ENCODE measurements at regions not wholly inside any gene's neighbourhood (a gene's known extent, or its start where the extent isn't known, plus 50 kb on each side); places are given as distances from the start of the nearest gene placed in this dataset.

DNA sequence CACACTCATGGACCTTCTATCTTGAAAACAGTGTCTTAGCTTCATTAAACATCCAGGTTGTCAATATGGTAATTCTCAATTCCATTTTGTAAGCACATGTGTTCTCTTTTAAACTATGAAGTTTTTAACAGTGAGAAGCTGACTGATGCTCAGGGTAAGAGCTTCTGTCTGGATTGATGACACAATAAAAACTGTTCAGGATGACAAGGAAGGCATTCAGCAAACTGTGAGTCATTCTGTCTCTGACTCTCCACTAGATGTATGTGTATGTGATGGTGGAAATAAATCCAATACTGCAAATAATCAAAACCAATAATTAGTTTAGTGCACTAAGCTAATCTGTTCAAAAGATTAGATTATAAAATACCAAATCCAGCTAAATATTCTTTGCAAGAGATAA lies 115.3 kb upstream of the ARX start:
- no peak overlapping the region for H3K4me3 ChIP-seq
- peaks cover 0 to 2% (median 0%) of the 10 kb centered on the region in 4 donors for H3K9me3 ChIP-seq (ENCODE audit: control insufficient read depth in 4 of 4, insufficient read depth in 3 of 4, low read length in 3 of 4)
- H3K27ac ChIP-seq (ENCODE audit: low read depth in 1 of 2, low read length in 1 of 2), result no peak overlapping the region
- peaks cover 0 to 3% (median 1%) of the 10 kb centered on the region in 3 donors for H3K27me3 ChIP-seq (ENCODE audit: control insufficient read depth in 3 of 3, insufficient read depth in 3 of 3, low read length in 2 of 3)
- DNase-seq (no peak), ATAC-seq (ENCODE audit: insufficient read depth, low FRiP score) (no peak)
- no peaks in the 10 kb centered on the region for H3K4me1 ChIP-seq (ENCODE audit: control insufficient read depth in 5 of 5, insufficient read depth in 5 of 5, low read length in 5 of 5)
- no peaks in the 10 kb centered on the region for H3K36me3 ChIP-seq (ENCODE audit: control insufficient read depth in 4 of 4, insufficient read depth in 4 of 4, low read length in 4 of 4)
- H3K9ac ChIP-seq (ENCODE audit: insufficient read depth in 1 of 2, low read length in 2 of 2), result no peak overlapping the region
- TF ChIP-seq, protein P1, sequence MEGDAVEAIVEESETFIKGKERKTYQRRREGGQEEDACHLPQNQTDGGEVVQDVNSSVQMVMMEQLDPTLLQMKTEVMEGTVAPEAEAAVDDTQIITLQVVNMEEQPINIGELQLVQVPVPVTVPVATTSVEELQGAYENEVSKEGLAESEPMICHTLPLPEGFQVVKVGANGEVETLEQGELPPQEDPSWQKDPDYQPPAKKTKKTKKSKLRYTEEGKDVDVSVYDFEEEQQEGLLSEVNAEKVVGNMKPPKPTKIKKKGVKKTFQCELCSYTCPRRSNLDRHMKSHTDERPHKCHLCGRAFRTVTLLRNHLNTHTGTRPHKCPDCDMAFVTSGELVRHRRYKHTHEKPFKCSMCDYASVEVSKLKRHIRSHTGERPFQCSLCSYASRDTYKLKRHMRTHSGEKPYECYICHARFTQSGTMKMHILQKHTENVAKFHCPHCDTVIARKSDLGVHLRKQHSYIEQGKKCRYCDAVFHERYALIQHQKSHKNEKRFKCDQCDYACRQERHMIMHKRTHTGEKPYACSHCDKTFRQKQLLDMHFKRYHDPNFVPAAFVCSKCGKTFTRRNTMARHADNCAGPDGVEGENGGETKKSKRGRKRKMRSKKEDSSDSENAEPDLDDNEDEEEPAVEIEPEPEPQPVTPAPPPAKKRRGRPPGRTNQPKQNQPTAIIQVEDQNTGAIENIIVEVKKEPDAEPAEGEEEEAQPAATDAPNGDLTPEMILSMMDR (IDR thresholded peaks at IDR 0.05; ENCODE audit: control extremely low read depth, extremely low read depth), result no peak

GRCh38 chrX:25130619-25131018 lies 114.9 kb upstream of the ARX start:
- no peaks in the 10 kb centered on the region for H3K36me3 ChIP-seq (ENCODE audit: control insufficient read depth in 4 of 4, insufficient read depth in 4 of 4, low read length in 4 of 4)
- peaks cover 0 to 3% (median 0%) of the 10 kb centered on the region in 3 donors for H3K27me3 ChIP-seq (ENCODE audit: control insufficient read depth in 3 of 3, insufficient read depth in 3 of 3, low read length in 2 of 3)
- no peaks in the 10 kb centered on the region for H3K4me1 ChIP-seq (ENCODE audit: control insufficient read depth in 5 of 5, insufficient read depth in 5 of 5, low read length in 5 of 5)
- ATAC-seq (ENCODE audit: insufficient read depth, low FRiP score) (no peak), DNase-seq (no peak)
- no peak overlapping the region for H3K4me3 ChIP-seq
- H3K27ac ChIP-seq (ENCODE audit: low read depth in 1 of 2, low read length in 1 of 2), result no peak overlapping the region
- peaks cover 0 to 2% (median 0%) of the 10 kb centered on the region in 4 donors for H3K9me3 ChIP-seq (ENCODE audit: control insufficient read depth in 4 of 4, insufficient read depth in 3 of 4, low read length in 3 of 4)
- TF ChIP-seq, protein P1 (IDR thresholded peaks at IDR 0.05; ENCODE audit: control extremely low read depth, extremely low read depth), result no peak
- 75 to 88% methylated on average over 4 of the region's 4 CpGs for WGBS, 2 donors
- H3K9ac ChIP-seq (ENCODE audit: insufficient read depth in 1 of 2, low read length in 2 of 2), result no peak overlapping the region

DNA sequence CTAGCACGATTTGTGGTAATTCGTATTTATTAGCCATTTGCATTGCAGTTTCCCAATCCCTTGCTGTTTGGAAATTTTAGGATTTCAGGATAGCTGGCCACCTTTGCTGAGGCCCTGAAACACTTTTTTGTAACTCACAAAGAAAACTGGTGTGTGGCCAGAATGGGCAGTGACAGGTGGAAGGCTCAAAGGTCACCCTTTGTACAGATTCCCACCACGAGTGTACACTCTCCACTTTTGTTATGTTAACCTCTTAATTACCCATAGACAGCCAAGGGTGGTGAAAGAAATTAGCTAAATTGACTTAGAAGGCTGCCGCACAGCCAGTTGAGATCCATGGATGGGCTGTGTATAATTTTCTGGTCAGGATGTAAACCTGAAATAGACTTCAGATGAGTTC lies 109.7 kb upstream of the ARX start:
- no peaks in the 10 kb centered on the region for H3K36me3 ChIP-seq (ENCODE audit: control insufficient read depth in 4 of 4, insufficient read depth in 4 of 4, low read length in 4 of 4)
- peaks cover 0 to 6% (median 0%) of the 10 kb centered on the region in 4 donors for H3K9me3 ChIP-seq (ENCODE audit: control insufficient read depth in 4 of 4, insufficient read depth in 3 of 4, low read length in 3 of 4)
- 71 to 82% methylated on average over 4 of the region's 4 CpGs for WGBS, 2 donors
- no peaks in the 10 kb centered on the region for H3K4me1 ChIP-seq (ENCODE audit: control insufficient read depth in 5 of 5, insufficient read depth in 5 of 5, low read length in 5 of 5)
- no peak overlapping the region for H3K4me3 ChIP-seq
- DNase-seq (no peak), ATAC-seq (ENCODE audit: insufficient read depth, low FRiP score) (no peak)
- peaks cover 0 to 4% (median 0%) of the 10 kb centered on the region in 3 donors for H3K27me3 ChIP-seq (ENCODE audit: control insufficient read depth in 3 of 3, insufficient read depth in 3 of 3, low read length in 2 of 3)
- TF ChIP-seq, protein P1 (IDR thresholded peaks at IDR 0.05; ENCODE audit: control extremely low read depth, extremely low read depth), result no peak
- no peak overlapping the region for H3K9ac ChIP-seq (ENCODE audit: insufficient read depth in 1 of 2, low read length in 2 of 2)
- H3K27ac ChIP-seq (ENCODE audit: low read depth in 1 of 2, low read length in 1 of 2), result no peak overlapping the region

DNA sequence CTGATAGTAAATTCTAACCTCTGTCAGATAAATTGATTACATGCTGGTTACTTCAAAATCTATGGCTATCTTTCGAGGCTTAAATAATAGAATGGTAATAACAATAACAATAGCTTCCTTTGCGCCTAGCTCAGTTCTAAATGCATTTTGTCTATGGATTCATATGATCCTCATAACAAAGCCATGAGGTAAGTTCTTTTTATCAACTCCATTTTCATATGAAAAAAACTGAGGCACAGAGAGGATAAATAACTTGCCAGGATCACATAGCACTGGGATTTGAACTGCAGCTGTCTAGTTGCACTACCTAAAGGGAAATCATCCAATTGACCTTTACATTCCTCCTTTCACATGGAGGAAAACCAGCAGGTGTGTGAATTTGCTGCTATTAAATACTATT lies 108.6 kb upstream of the ARX start:
- Histone ChIP-seq H3K4me1 (ENCODE audit: control insufficient read depth in 5 of 5, insufficient read depth in 5 of 5, low read length in 5 of 5) (no peaks in the 10 kb centered on the region), H3K9me3 (ENCODE audit: control insufficient read depth in 4 of 4, insufficient read depth in 3 of 4, low read length in 3 of 4) (peaks cover 0 to 6% (median 0%) of the 10 kb centered on the region in 4 donors), H3K9ac (ENCODE audit: insufficient read depth in 1 of 2, low read length in 2 of 2) (no peak overlapping the region), H3K36me3 (ENCODE audit: control insufficient read depth in 4 of 4, insufficient read depth in 4 of 4, low read length in 4 of 4) (no peaks in the 10 kb centered on the region), H3K27me3 (ENCODE audit: control insufficient read depth in 3 of 3, insufficient read depth in 3 of 3, low read length in 2 of 3) (peaks cover 0 to 4% (median 0%) of the 10 kb centered on the region in 3 donors), H3K4me3 (no peak overlapping the region), H3K27ac (ENCODE audit: low read depth in 1 of 2, low read length in 1 of 2) (no peak overlapping the region)
- no peak for DNase-seq
- no peak for ATAC-seq (ENCODE audit: insufficient read depth, low FRiP score)
- TF ChIP-seq, protein P1 (IDR thresholded peaks at IDR 0.05; ENCODE audit: control extremely low read depth, extremely low read depth), result no peak
- 88 to 90% methylated on average over 2 of the region's 2 CpGs for WGBS, 2 donors

Data from lung (tissue), 11 donors.